D721Med (cell line): ENCODE measurements at regions not wholly inside any gene's neighbourhood (a gene's known extent, or its start where the extent isn't known, plus 50 kb on each side); places are given as distances from the start of the nearest gene placed in this dataset.

Experiments used
- DNase-seq: peaks from one replicate; pipeline ENCODE4 v3.0.0; 2011; ENCODE audit warnings: low spot score; ENCODE audit not compliant: insufficient read length
- FAIRE-seq: peaks from 2 replicates; lab custom pipeline; 2011; peaks lifted over from hg19 to GRCh38; lab: Jason Lieb, UNC
- TF ChIP-seq, protein P1 (sequence below): IDR thresholded peaks from 2 replicates; pipeline ENCODE4 v1.5.1; 2012; ENCODE audit warnings: mild to moderate bottlenecking, control low read depth; ENCODE audit not compliant: insufficient read depth; ENCODE audit errors: missing control alignments

DNA sequence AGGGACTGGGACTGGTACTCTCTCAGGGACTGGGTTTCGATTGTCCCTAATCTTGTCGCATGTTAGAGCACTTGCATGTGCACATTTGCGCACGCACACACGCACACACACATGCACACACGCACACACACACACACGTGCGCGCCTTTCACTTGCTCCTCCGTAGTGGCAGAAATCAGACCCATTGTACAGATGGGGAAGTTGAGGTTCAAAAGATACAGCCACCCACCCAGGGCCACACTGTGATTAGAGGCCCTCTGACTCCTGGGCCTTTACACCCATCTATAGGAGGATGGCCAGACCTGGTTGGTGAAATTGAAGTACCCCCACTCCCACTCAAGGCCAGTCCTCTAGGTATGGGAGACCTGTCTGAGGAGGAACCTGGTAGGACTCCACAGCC is 167.8 kb upstream of the LHX5 start:
- TF ChIP-seq, protein P1, sequence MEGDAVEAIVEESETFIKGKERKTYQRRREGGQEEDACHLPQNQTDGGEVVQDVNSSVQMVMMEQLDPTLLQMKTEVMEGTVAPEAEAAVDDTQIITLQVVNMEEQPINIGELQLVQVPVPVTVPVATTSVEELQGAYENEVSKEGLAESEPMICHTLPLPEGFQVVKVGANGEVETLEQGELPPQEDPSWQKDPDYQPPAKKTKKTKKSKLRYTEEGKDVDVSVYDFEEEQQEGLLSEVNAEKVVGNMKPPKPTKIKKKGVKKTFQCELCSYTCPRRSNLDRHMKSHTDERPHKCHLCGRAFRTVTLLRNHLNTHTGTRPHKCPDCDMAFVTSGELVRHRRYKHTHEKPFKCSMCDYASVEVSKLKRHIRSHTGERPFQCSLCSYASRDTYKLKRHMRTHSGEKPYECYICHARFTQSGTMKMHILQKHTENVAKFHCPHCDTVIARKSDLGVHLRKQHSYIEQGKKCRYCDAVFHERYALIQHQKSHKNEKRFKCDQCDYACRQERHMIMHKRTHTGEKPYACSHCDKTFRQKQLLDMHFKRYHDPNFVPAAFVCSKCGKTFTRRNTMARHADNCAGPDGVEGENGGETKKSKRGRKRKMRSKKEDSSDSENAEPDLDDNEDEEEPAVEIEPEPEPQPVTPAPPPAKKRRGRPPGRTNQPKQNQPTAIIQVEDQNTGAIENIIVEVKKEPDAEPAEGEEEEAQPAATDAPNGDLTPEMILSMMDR: no peak
- no peak for DNase-seq
- FAIRE-seq: no peak

DNA sequence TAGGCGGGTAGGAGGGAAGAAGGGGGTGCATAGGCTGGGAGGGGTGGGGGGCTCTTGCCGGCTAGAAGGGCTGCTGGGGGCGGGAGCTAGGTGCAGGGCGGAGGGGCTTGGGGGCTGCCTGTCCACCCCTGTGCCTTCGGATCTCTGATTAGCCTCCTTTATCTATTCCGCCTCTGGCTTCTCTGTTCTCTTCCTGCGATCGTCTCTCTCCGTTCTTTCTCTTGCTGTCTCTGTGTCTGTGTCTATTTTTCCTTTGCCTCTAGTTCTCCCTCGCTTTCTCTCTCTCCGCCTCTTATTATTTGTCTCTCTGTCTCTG is 166.7 kb upstream of the LHX5 start:
- TF ChIP-seq, protein P1: no peak
- FAIRE-seq: no peak
- DNase-seq: no peak

DNA sequence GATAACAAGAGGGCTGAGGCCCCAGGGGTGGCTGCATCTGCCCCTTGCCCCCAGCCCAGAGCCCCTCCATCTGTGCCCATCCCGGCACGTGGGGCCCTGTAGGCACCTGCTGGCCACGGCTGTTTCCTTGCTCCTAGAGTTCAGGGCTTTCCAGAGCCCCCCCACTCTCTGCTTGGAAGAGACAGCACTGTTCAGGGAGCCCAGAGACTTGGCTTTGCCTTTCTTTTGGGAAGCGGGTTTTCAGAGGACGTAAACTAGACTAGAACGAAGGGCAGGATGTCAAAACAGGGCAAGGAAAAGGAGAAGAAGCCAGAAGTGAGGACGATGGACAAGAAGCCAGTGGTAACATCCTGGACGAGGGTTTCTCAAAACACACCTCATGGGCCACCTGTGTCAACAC is 163.3 kb upstream of the LHX5 start:
- FAIRE-seq: no peak
- TF ChIP-seq, protein P1: no peak
- no peak for DNase-seq

DNA sequence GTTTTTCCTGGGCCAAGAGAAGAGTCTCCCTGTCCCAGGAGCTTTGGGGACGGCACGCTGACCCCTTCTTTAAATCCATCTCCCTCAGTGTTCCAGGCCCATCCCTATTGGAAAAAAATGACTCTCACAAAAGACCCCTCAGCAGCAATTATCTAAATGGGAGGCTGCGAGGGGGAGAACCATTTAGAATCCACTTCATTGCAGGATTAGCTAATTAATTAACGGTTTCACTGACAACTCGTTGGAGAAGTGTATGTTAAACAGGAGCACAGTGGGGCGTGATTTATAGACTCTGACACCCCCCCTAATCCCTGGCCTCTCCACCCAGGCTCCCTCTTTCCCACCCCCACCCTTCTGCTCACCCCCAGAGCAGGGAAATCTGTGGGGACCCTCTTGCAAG is 162.8 kb upstream of the LHX5 start:
- FAIRE-seq (no peak), DNase-seq (no peak)
- TF ChIP-seq, protein P1: no peak

DNA sequence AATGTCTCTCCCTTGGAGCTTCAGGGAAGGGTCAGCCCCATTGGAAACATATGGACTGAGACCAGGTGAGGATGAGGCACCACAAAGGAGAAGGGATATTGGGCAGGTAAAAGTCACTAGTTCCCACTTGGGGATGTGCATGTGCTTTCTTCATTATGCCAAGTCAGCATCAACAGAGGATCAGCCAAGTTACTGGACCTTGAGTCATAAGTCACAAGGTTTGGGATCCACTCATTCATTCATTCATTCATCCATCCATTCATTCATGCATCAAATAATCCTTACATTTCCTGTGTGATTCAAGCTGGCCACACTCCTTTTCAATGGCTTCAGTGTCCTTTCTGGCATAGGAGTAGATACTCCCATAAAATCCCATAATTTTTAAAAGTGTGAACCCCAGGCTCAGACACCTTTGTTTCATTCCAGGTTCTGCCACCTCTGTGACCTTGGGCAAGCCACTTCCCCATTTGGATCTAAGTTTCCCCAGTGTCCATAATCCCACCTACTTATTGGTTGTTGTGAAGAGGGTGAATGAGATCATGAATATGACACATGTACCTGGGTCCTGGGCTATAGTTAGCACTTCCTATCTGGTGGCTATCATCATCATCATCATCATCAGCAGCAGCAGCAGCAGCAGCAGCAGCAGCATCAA is 162.1 kb upstream of the LHX5 start:
- FAIRE-seq (no peak), DNase-seq (no peak)
- TF ChIP-seq, protein P1: no peak

DNA sequence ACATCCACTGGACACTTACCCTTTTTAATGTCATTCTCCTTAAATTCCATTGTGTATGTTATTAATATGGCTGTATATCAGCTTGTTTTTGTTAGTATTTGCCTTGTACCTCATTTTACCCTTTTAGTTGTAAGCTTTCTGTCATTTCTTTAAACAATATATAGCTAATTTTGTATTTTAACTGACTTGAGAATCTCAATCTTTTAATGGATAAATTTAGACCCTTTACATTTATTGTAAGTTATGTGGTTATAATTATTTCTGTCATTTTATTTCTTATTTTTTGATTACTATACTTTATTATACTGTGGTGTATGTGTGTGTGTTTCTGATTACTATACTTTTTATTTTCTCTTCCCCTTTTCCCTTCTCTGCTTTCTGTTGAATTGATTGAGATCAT is 159.0 kb upstream of the LHX5 start:
- FAIRE-seq (no peak), DNase-seq (no peak)
- TF ChIP-seq, protein P1: no peak

DNA sequence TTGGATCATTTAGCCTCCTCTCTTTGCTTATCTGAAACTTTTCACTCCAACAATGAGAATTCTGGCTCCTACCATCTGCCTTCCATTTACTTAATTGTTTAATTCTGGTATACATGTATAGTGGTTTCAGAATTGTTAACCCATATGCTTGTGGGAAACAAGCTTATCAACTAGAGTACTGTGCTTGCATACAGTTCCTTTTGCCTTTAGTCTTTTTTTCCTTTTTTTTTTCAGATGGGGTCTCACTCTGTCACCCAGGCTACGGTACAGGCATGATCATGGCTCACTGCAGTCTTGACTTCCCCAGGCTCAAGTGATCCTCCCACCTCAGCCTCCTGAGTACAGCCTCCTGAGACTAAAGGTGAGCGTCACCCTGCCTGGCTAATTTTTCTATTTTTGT is 153.8 kb upstream of the LHX5 start:
- TF ChIP-seq, protein P1: no peak
- FAIRE-seq: no peak

More for the DNA sequence above, 153.8 kb upstream of the LHX5 start:
- no peak for DNase-seq
